Activated gamma-delta T cell treated with anti-CD3 and anti-CD28 coated beads, Interleukin-2, amount 50 U/mL, for 16 hours (primary cell): ENCODE measurements at regions not wholly inside any gene's neighbourhood (a gene's known extent, or its start where the extent isn't known, plus 50 kb on each side); places are given as distances from the start of the nearest gene placed in this dataset.

Experiments used
- DNase-seq: peaks from one replicate; pipeline ENCODE4 v3.0.0-alpha.2; 2020; ENCODE audit warnings: low read depth

DNA sequence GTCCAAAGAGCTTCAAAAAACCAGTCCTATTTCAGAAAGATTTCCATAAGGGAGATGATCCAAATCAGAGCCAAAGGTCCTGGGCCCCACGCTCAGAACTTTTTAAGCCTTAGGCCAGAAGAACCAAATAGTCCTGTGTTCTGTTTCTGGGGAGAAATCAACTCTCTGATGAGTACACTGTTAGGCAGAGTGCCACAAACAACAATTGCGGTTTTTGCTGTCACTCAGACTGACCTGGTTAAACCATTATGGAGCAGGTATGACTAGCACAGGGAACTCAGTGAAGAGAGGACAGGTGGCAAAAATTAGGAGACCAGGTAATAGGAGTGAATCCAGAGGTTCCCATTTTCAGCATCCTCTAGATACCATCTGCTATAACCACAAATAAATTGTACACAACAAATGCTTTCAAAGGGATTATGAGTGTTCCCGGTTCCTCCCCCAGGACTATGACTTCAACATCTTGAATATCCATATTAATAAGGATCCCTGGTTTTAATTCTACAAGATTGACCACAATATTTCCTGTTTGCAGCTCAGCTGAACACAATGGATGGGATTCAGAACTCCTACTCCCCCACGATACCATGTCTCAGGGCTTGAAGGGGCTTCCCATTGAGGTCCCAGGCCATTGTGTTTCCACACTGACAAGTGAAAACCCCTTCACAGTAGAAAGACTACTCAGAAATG lies 52.1 kb upstream of the FREM1 start:
- DNase-seq = no peak

DNA sequence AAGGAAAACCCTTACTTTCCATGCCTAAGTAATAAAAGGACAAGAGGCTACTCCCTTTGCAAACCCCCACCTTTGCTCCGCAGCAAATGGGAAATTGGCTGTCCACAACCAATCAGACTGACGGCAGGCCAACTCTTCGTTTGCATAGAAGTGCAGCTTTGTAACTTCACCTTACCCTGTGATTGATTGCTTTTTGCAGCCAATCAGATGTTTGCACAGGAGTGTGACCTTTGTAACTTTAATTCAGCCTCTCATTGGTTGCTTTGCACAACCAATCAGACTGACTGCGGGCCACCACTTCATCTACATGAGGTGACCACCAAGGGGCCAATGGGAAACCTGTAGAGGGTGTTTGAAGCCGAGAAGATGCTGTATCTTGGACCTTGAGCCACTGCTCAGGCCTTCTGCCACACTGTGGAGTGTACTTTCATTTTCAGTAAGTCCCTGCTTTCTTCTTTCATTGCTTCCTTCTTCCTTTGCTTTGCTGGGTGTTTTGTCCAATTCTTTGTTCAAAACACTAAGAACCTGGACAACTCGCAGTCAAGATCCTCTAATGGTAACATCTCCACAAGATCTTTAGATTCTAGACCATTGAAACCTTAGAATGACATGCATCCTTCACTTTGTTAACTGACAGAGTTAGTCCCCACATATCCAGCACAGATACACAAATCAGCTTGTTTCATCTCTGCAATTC lies 51.3 kb upstream of the FREM1 start:
- no peak for DNase-seq

DNA sequence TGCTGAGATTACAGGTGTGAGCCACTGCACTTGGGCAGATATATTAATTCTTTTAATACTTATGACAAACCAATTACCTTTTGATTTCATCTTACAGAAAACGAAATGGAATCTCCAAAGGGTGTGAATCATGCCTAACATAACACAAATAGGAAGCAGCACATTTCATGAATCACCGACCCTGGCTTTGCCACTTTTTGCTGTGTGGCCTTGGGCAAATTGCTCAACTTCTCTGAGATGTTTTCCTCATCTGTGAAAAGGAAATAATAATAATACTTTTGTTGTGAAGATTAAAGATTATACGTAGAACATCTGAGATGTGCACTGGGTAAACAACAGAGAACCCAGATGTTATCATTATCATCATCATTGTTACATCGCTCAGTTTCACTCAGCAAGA lies 50.7 kb upstream of the FREM1 start:
- no peak for DNase-seq
